ENCODE measurements at regions not wholly inside any gene's neighbourhood (a gene's known extent, or its start where the extent isn't known, plus 50 kb on each side); places are given as distances from the start of the nearest gene placed in this dataset.
"Not testable (repeated sequence)": the region's sequence is repeated elsewhere in the genome, so short reads cannot be mapped to it uniquely, and the experiment has no call there.

- Mint-ChIP-seq H3K27ac (no peak overlapping the region), H3K9me3 (peaks cover 7 to 28% (median 12%) of the 10 kb centered on the region in 7 donors), H3K4me1 (no peaks in the 10 kb centered on the region), H3K36me3 (no peaks in the 10 kb centered on the region), H3K4me3 (no peak overlapping the region), H3K27me3 (ENCODE audit: low read depth in 3 of 3) (no peaks in the 10 kb centered on the region)
- H3K4me3 ChIP-seq (replicated peaks in 1 of 3; ENCODE audit: low read depth in 2 of 3, low read length in 3 of 3): no peak overlapping the region
- H3K9me3 ChIP-seq (replicated peaks in 1 of 2; ENCODE audit: control insufficient read depth in 1 of 2, insufficient read depth in 1 of 2, low read length in 2 of 2): peaks cover 9 to 15% of the 10 kb centered on the region in 2 donors
- no peak for DNase-seq
- no peaks in the 10 kb centered on the region for H3K4me1 ChIP-seq (ENCODE audit: control insufficient read depth in 1 of 2, insufficient read depth in 2 of 2, low read length in 2 of 2)
- H3K27ac ChIP-seq (ENCODE audit: low read depth in 1 of 2, low read length in 2 of 2): no peak overlapping the region
- intact Hi-C loops (cut with micrococcal nuclease): no loop called here
- no peak for TF ChIP-seq CTCF (IDR thresholded peaks at IDR 0.05)
- no peaks in the 10 kb centered on the region for H4K20me1 ChIP-seq (ENCODE audit: insufficient read depth, low read length)
- no peaks in the 10 kb centered on the region for H3K27me3 ChIP-seq (ENCODE audit: control insufficient read depth in 2 of 2, insufficient read depth in 2 of 2, low read length in 2 of 2)
- no peak overlapping the region for H3K4me2 ChIP-seq (replicated peaks; ENCODE audit: extremely low read depth, low read length, poor library complexity, severe bottlenecking)
- no peak overlapping the region for H2AFZ ChIP-seq (ENCODE audit: insufficient read depth, low read depth, low read length, poor library complexity, severe bottlenecking)
- H3K79me2 ChIP-seq (ENCODE audit: insufficient read depth, low read length): no peaks in the 10 kb centered on the region
- H3K9ac ChIP-seq (ENCODE audit: insufficient read depth, low read length, poor library complexity, severe bottlenecking): no peak overlapping the region
- no peaks in the 10 kb centered on the region for H3K36me3 ChIP-seq (replicated peaks in 1 of 2; ENCODE audit: control insufficient read depth in 1 of 2, insufficient read depth in 2 of 2, low read length in 2 of 2)
- 77% methylated on average over 7 of the region's 9 CpGs for WGBS (ENCODE audit: insufficient coverage)
Measured at GRCh38 chr5:50292735-50293394, 148.2 kb downstream of the EMB start.

DNA sequence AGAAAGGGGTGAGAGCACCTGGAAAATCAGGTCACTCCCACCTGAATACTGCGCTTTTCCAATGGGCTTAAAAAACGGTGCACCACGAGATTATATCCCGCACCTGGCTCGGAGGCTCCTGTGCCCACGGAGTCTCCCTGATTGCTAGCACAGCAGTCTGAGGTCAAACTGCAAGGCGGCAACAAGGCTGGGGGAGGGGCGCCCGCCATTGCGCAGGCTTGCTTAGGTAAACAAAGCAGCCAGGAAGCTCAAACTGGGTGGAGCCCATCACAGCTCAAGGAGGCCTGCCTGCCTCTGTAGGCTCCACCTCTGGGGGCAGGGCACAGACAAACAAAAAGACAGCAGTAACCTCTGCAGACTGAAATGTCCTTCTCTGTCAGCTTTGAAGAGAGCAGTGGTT lies 160.6 kb downstream of the EMB start:
- H3K4me1 ChIP-seq (ENCODE audit: control insufficient read depth in 1 of 2, insufficient read depth in 2 of 2, low read length in 2 of 2); H3K36me3 Mint-ChIP-seq; H3K27ac Mint-ChIP-seq; H3K4me3 ChIP-seq (replicated peaks in 1 of 3; ENCODE audit: low read depth in 2 of 3, low read length in 3 of 3); H3K4me2 ChIP-seq (replicated peaks; ENCODE audit: extremely low read depth, low read length, poor library complexity, severe bottlenecking); intact Hi-C loops (cut with micrococcal nuclease); H3K27ac ChIP-seq (ENCODE audit: low read depth in 1 of 2, low read length in 2 of 2); H3K27me3 ChIP-seq (ENCODE audit: control insufficient read depth in 2 of 2, insufficient read depth in 2 of 2, low read length in 2 of 2); H3K4me1 Mint-ChIP-seq; H3K79me2 ChIP-seq (ENCODE audit: insufficient read depth, low read length); H3K36me3 ChIP-seq (replicated peaks in 1 of 2; ENCODE audit: control insufficient read depth in 1 of 2, insufficient read depth in 2 of 2, low read length in 2 of 2); H3K4me3 Mint-ChIP-seq; H3K9ac ChIP-seq (ENCODE audit: insufficient read depth, low read length, poor library complexity, severe bottlenecking); DNase-seq; H4K20me1 ChIP-seq (ENCODE audit: insufficient read depth, low read length); H3K27me3 Mint-ChIP-seq (ENCODE audit: low read depth in 3 of 3); H2AFZ ChIP-seq (ENCODE audit: insufficient read depth, low read depth, low read length, poor library complexity, severe bottlenecking): not testable (repeated sequence)
- peaks cover 3 to 11% of the 10 kb centered on the region in 2 donors for H3K9me3 ChIP-seq (replicated peaks in 1 of 2; ENCODE audit: control insufficient read depth in 1 of 2, insufficient read depth in 1 of 2, low read length in 2 of 2)
- peaks cover 15 to 32% (median 24%) of the 10 kb centered on the region in 7 donors for H3K9me3 Mint-ChIP-seq
- 83% methylated on average over 7 of the region's 10 CpGs for WGBS (ENCODE audit: insufficient coverage)
